ENCODE measurements at regions not wholly inside any gene's neighbourhood (a gene's known extent, or its start where the extent isn't known, plus 50 kb on each side); places are given as distances from the start of the nearest gene placed in this dataset.
"Not testable (repeated sequence)": the region's sequence is repeated elsewhere in the genome, so short reads cannot be mapped to it uniquely, and the experiment has no call there.

DNA sequence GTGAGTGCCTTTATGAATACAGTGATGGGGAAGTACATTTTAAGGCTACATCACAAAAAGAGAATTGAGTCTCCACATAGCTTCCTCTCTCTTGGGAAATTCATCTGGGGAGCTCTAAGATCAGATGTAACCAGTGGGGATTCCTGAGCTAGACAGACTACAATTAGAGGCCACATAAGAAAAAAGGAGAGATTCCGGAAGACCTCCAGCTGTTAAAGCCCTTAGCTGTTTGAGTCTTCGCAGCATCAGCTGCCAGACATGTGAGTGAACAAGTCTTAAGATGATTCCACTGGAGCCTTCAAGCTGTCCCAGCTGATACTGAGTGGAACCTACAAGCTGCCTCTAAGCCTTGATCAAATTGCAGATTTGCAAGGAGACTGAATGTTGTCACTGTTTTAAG, 448.5 kb downstream of the NXPH1 start:
- no peak overlapping the region for H3K4me3 ChIP-seq
- H3K9me3 ChIP-seq: peaks cover 0 to 5% (median 0%) of the 10 kb centered on the region in 3 donors
- no peaks in the 10 kb centered on the region for H3K27me3 ChIP-seq
- 25 to 47% methylated on average over 2 of the region's 2 CpGs for WGBS, 2 donors (ENCODE audit: low coverage in 1 of 2)
- no peaks in the 10 kb centered on the region for H3K36me3 ChIP-seq
- no peak for ATAC-seq
- no peaks in the 10 kb centered on the region for H3K4me1 ChIP-seq
- TF ChIP-seq EP300 (IDR thresholded peaks at IDR 0.05): no peak
- TF ChIP-seq, protein P1, sequence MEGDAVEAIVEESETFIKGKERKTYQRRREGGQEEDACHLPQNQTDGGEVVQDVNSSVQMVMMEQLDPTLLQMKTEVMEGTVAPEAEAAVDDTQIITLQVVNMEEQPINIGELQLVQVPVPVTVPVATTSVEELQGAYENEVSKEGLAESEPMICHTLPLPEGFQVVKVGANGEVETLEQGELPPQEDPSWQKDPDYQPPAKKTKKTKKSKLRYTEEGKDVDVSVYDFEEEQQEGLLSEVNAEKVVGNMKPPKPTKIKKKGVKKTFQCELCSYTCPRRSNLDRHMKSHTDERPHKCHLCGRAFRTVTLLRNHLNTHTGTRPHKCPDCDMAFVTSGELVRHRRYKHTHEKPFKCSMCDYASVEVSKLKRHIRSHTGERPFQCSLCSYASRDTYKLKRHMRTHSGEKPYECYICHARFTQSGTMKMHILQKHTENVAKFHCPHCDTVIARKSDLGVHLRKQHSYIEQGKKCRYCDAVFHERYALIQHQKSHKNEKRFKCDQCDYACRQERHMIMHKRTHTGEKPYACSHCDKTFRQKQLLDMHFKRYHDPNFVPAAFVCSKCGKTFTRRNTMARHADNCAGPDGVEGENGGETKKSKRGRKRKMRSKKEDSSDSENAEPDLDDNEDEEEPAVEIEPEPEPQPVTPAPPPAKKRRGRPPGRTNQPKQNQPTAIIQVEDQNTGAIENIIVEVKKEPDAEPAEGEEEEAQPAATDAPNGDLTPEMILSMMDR (IDR thresholded peaks at IDR 0.05): no peak
- TF ChIP-seq POLR2A (IDR thresholded peaks at IDR 0.05): no peak
- no peak for TF ChIP-seq POLR2AphosphoS5 (IDR thresholded peaks at IDR 0.05)
- no peak overlapping the region for H3K27ac ChIP-seq

DNA sequence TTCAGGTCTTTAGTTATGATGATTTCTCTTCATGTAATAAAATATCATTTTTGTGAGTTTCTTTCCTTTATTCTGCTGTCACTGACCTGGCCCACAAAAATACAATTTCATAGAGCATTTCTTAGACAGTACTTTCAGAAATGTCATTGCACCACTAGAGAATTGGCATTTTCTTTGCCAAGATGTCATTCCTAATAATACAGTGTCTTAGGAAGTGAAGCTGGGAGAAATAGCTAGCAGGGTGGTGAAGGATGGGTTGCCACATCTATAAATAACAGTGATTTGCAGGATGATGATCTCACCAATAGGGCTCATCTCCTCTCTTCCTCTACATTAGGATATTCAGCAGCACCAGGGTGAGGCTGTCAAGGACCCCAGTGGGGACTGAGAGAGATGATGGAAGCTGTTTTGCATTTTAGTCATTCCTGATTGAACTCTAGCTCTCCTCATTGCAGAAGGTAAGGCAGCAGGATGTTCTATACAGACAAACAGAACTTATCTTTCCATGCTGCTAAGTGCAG, 452.1 kb downstream of the NXPH1 start:
- no peaks in the 10 kb centered on the region for H3K36me3 ChIP-seq
- H3K27ac ChIP-seq: no peak overlapping the region
- TF ChIP-seq EP300 (IDR thresholded peaks at IDR 0.05): no peak
- no peak for TF ChIP-seq POLR2A (IDR thresholded peaks at IDR 0.05)
- TF ChIP-seq, protein P1 (IDR thresholded peaks at IDR 0.05): no peak
- TF ChIP-seq POLR2AphosphoS5 (IDR thresholded peaks at IDR 0.05): no peak
- H3K9me3 ChIP-seq: no peaks in the 10 kb centered on the region
- ATAC-seq: no peak
- H3K27me3 ChIP-seq: no peaks in the 10 kb centered on the region
- no peak overlapping the region for H3K4me3 ChIP-seq
- H3K4me1 ChIP-seq: no peaks in the 10 kb centered on the region

DNA sequence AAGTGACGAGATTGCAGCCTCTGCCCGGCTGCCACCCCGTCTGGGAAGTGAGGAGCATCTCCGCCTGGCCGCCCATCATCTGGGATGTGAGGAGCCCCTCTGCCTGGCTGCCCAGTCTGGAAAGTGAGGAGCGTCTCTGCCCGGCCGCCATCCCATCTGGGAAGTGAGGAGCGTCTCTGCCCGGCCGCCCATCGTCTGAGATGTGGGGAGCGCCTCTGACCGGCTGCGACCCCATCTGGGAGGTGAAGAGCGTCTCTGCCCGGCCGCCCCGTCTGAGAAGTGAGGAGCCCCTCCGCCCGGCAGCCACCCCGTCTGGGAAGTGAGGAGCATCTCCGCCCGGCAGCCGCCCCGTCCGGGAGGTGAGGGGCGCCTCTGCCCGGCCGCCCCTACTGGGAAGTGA, 456.9 kb downstream of the NXPH1 start:
- H3K4me1 ChIP-seq, H3K9me3 ChIP-seq, H3K27me3 ChIP-seq, H3K36me3 ChIP-seq, H3K27ac ChIP-seq, H3K4me3 ChIP-seq, ATAC-seq: not testable (repeated sequence)
- no CpG with 5 or more reads among the region's 30 CpGs for WGBS, 2 donors (ENCODE audit: low coverage in 1 of 2)

DNA sequence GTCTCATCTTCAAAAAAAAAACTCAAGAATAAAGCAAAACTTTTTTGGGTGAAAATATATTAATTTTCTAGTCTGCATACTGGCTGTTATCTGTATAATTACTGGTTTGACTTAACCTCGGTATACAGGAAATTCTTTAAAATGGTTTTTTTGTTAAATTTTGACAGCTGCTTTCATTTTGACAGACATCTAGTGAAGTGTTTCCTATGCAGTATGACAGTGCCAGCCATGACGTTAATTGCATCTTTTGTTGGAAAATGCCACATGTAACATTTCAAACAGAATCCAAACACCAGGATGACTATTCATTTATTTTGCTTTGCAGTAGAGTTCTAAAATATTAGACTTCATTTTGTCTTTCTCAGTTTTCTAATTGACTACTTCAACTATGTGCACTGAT, 460.4 kb downstream of the NXPH1 start:
- ATAC-seq: no peak
- WGBS, 2 donors (ENCODE audit: low coverage in 1 of 2): 16 to 36% methylated on average over 2 of the region's 2 CpGs
- Histone ChIP-seq H3K4me3 (no peak overlapping the region), H3K27ac (no peak overlapping the region), H3K4me1 (no peaks in the 10 kb centered on the region), H3K27me3 (no peaks in the 10 kb centered on the region), H3K9me3 (no peaks in the 10 kb centered on the region), H3K36me3 (no peaks in the 10 kb centered on the region)
- TF ChIP-seq POLR2A (IDR thresholded peaks at IDR 0.05): no peak
- no peak for TF ChIP-seq POLR2AphosphoS5 (IDR thresholded peaks at IDR 0.05)
- TF ChIP-seq EP300 (IDR thresholded peaks at IDR 0.05): no peak
- TF ChIP-seq, protein P1 (IDR thresholded peaks at IDR 0.05): no peak

DNA sequence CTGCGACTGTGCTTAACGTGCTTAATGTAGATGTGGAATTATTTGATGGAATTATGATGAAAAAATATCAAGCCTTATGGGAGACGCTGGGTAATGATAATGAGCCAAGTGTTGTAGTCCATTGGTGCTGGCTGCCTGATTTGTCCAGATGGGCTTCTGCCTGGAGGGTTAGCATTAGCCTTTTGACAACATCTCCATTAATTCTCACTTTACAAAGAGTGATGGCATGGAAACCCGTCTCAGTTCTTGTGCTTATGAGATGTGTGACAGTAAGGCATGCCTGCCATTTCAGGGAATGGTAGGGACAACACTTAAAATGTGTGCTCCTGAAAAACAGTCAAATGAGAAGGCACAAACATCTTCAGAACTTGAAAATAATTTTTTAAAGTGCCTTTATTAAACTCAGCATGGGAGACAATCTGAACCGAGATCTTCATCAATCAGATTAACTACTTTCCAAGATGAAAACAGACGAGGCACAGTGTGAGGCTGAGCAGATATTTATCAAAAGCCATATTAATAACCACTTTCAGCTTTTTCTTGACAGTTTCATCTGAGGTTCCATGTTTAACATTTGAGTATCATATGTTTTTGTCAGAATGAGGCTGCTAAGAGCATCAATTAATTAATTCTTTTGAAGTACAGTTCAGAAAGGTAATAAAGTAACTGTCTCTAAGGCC, 473.1 kb downstream of the NXPH1 start:
- TF ChIP-seq POLR2A (IDR thresholded peaks at IDR 0.05) (no peak), EP300 (IDR thresholded peaks at IDR 0.05) (no peak), POLR2AphosphoS5 (IDR thresholded peaks at IDR 0.05) (no peak)
- TF ChIP-seq, protein P1 (IDR thresholded peaks at IDR 0.05): no peak
- Histone ChIP-seq H3K9me3 (no peaks in the 10 kb centered on the region), H3K36me3 (no peaks in the 10 kb centered on the region), H3K27ac (no peak overlapping the region), H3K27me3 (no peaks in the 10 kb centered on the region), H3K4me3 (no peak overlapping the region), H3K4me1 (no peaks in the 10 kb centered on the region)
- 59 to 75% methylated on average over 6 of the region's 6 CpGs for WGBS, 2 donors (ENCODE audit: low coverage in 1 of 2)
- ATAC-seq: no peak
